ENCODE measurements at regions not wholly inside any gene's neighbourhood (a gene's known extent, or its start where the extent isn't known, plus 50 kb on each side); places are given as distances from the start of the nearest gene placed in this dataset.
A peak's percentile ranks its signal among the peaks of the same experiment; 100 is the strongest.

DNA sequence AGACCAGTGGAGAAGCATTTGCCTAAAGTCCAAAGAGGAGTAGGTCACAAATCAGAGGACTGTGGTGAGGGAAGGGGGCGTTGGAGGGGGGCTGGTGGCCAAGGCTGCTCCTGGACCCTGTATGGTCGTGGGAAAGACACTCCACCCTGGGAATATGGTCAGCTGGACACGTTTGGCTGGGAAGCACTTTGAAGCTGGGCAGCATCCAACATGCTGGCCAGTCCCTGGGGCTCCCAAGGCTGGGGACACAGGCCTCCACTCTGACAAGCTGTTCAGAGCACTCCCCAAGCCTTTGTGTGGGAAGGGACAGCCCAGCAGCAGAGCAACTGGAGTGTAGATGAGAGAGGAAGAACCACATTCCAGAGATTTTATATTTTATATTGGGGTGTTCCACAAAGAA lies 203.2 kb downstream of the ANKRD60 start:
- Histone ChIP-seq H3K9me3 (no peaks in the 10 kb centered on the region), H3K36me3 (no peaks in the 10 kb centered on the region), H3K27ac (no peak overlapping the region), H3K4me1 (peaks cover 0 to 8% of the 10 kb centered on the region in 2 donors), H3K4me3 (no peak overlapping the region), H3K27me3 (no peaks in the 10 kb centered on the region)
- TF ChIP-seq, protein P1, sequence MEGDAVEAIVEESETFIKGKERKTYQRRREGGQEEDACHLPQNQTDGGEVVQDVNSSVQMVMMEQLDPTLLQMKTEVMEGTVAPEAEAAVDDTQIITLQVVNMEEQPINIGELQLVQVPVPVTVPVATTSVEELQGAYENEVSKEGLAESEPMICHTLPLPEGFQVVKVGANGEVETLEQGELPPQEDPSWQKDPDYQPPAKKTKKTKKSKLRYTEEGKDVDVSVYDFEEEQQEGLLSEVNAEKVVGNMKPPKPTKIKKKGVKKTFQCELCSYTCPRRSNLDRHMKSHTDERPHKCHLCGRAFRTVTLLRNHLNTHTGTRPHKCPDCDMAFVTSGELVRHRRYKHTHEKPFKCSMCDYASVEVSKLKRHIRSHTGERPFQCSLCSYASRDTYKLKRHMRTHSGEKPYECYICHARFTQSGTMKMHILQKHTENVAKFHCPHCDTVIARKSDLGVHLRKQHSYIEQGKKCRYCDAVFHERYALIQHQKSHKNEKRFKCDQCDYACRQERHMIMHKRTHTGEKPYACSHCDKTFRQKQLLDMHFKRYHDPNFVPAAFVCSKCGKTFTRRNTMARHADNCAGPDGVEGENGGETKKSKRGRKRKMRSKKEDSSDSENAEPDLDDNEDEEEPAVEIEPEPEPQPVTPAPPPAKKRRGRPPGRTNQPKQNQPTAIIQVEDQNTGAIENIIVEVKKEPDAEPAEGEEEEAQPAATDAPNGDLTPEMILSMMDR (IDR thresholded peaks at IDR 0.05): no peak
- DNase-seq (ENCODE audit: low spot score): no peak

DNA sequence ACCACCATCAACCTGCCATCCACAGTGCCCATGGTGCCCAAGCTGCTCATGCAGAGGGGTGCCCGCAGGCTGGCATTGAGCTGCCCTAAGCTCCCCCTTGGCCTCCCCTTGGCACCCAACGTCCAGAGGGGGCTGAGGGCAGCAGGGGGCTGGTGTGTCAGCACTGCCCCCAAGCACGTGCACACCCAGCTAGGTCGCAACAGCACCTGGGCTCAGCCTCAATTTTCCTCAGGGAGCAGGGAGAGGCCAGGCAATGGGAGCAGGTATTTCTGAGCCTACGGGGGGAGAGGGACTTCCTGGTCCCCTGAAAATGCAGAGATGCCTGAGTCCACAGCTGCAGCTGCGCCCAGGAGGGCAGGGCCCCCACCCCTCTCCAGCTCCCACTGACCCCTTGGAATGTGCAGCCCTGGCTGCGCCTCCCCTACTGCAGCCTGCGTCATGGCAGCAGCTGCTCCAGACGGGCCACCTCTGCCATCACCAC lies 204.2 kb downstream of the ANKRD60 start:
- no peaks in the 10 kb centered on the region for H3K27me3 ChIP-seq
- H3K9me3 ChIP-seq: no peaks in the 10 kb centered on the region
- peak; percentile 52 for DNase-seq (ENCODE audit: low spot score)
- H3K4me3 ChIP-seq: no peak overlapping the region
- peaks cover 0 to 18% of the 10 kb centered on the region in 2 donors for H3K4me1 ChIP-seq
- no peaks in the 10 kb centered on the region for H3K36me3 ChIP-seq
- TF ChIP-seq, protein P1 (IDR thresholded peaks at IDR 0.05): no peak
- no peak overlapping the region for H3K27ac ChIP-seq

DNA sequence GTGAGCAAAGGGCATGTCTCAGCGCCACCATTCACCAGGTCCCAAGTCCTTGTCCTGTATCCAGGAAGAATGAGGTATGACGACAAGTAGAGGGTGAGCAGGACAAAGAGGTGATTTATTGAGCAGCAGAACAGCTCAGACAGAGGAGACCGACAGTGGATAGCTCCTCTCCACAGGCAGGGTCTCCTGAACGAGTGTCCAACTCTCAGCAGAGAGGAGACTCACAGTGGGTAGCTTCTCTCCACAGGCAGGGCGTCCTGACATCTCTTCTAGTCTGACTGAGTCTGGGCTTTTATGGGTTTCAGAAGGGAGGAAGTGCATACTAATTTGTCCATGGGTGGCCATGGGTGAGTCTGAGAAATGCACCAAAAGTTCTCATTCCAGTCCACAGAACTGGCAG lies 204.7 kb downstream of the ANKRD60 start:
- Histone ChIP-seq H3K4me1 (peaks cover 0 to 18% of the 10 kb centered on the region in 2 donors), H3K27ac (no peak overlapping the region), H3K36me3 (no peaks in the 10 kb centered on the region), H3K9me3 (no peaks in the 10 kb centered on the region), H3K27me3 (no peaks in the 10 kb centered on the region), H3K4me3 (no peak overlapping the region)
- TF ChIP-seq, protein P1 (IDR thresholded peaks at IDR 0.05): no peak
- peak; percentile 23 for DNase-seq (ENCODE audit: low spot score)

DNA sequence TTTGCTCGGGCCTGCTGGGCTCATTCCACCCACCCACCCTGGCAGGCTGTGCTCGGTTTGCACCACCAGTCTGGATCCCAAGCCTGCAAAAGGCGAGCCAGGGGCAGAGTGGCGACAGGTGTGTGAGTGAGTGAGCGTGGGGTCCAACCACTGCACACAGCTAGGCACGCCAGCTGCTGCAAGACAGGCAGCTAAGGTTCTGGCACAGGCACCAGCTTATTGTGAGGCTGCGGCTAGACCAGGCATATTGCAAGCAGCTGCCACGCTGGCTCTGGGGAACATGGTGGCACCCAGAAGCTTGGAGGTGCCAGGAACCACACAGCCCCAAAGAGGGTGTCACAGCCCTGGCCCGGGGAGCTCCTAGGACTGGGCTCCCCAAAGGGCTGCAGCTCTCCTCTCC lies 205.1 kb downstream of the ANKRD60 start:
- Histone ChIP-seq H3K27me3 (no peaks in the 10 kb centered on the region), H3K36me3 (no peaks in the 10 kb centered on the region), H3K27ac (no peak overlapping the region), H3K9me3 (no peaks in the 10 kb centered on the region), H3K4me3 (no peak overlapping the region), H3K4me1 (peaks cover 0 to 18% of the 10 kb centered on the region in 2 donors)
- TF ChIP-seq, protein P1 (IDR thresholded peaks at IDR 0.05): no peak
- no peak for DNase-seq (ENCODE audit: low spot score)

DNA sequence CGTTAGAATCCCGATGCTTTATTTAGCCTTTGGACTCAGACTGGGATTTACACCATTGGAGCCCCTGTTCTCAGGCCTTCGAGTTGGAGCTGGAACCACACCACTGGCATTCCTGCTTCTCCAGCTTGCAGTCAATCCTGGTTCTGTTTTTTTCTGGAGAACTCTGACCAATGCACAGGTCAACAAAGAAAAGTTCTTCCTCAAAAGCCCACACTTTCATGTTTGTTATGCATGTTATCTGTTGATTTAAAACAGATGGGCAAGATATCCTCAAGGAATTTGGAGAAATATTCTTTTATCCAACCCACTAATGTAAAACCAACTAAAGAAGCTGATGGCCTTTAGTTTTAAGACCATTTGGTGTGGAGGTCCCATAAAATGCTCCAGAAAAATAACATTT lies 205.7 kb downstream of the ANKRD60 start:
- Histone ChIP-seq H3K27me3 (no peaks in the 10 kb centered on the region), H3K9me3 (no peaks in the 10 kb centered on the region), H3K4me1 (peaks cover 0 to 18% of the 10 kb centered on the region in 2 donors), H3K27ac (no peak overlapping the region), H3K4me3 (no peak overlapping the region), H3K36me3 (no peaks in the 10 kb centered on the region)
- TF ChIP-seq, protein P1 (IDR thresholded peaks at IDR 0.05): no peak
- no peak for DNase-seq (ENCODE audit: low spot score)

GRCh38 chr20:58021481-58021880 lies 207.0 kb downstream of the ANKRD60 start:
- Histone ChIP-seq H3K36me3 (no peaks in the 10 kb centered on the region), H3K27me3 (no peaks in the 10 kb centered on the region), H3K4me3 (no peak overlapping the region), H3K9me3 (no peaks in the 10 kb centered on the region), H3K27ac (no peak overlapping the region), H3K4me1 (peaks cover 0 to 18% of the 10 kb centered on the region in 2 donors)
- TF ChIP-seq, protein P1 (IDR thresholded peaks at IDR 0.05): no peak
- DNase-seq (ENCODE audit: low spot score): no peak
